Adrenal gland (tissue), 9 donors: ENCODE measurements at regions not wholly inside any gene's neighbourhood (a gene's known extent, or its start where the extent isn't known, plus 50 kb on each side); places are given as distances from the start of the nearest gene placed in this dataset.

Experiments used
- DNase-seq, 7 donors: peaks; one replicate each; pipeline ENCODE4 v3.0.0-alpha.2; 2019 to 2020
- H3K27ac ChIP-seq, 5 donors: fragments of 200-600 bp; sonication (generic) in 4 of 5; 1 replicate in 3 of 5; 2 replicates in 2 of 5; pipeline versions ENCODE4 v1.5.1 to v1.8.0; 2016 to 2020; ENCODE audit warnings: mild to moderate bottlenecking in 1 of 5
- H3K27me3 ChIP-seq: fragments of 200-600 bp; 2 replicates; pipeline ENCODE4 v1.8.0; 2021
- H3K36me3 ChIP-seq, 2 donors: fragments of 200-600 bp; replicated peaks in 1 of 2; 1 replicate in 1 of 2; 2 replicates in 1 of 2; pipeline versions ENCODE4 v1.5.1 to v1.8.0; 2018 to 2022
- H3K4me1 ChIP-seq, 2 donors: fragments of 200-600 bp; replicated peaks in 1 of 2; 1 replicate in 1 of 2; 2 replicates in 1 of 2; pipeline versions ENCODE4 v1.5.1 to v1.8.0; 2018 to 2021
- H3K4me3 ChIP-seq, 4 donors: fragments of 200-600 bp; sonication (generic) in 3 of 4; one replicate each; pipeline ENCODE4 v1.5.1; 2016 to 2018
- H3K9me3 ChIP-seq, 3 donors: fragments of 200-600 bp; sonication (generic) in 1 of 3; replicated peaks in 1 of 3; 1 replicate in 2 of 3; 2 replicates in 1 of 3; pipeline versions ENCODE4 v1.5.1 to v1.8.0; 2016 to 2021
- POLR2A ChIP-seq, 2 donors: fragments of 450-650 bp; IDR thresholded peaks; one replicate each; pipeline ENCODE4 v1.6.1; 2017; ENCODE audit warnings: antibody characterized with exemption in 2 of 2, mild to moderate bottlenecking in 2 of 2, moderate library complexity in 1 of 2
- WGBS, 4 donors: extraction: QIAGEN DNeasy Blood & Tissue Kit in 2 of 4; methylation state at CpG; one replicate each; pipeline versions ENCODE4 v1.1.5 to v1.1.7; 2013 to 2017; 5-methylcytosine and 5-hydroxymethylcytosine counted together
- intact Hi-C, 2 donors: fragments of 100-400 bp; cut with DNase I; formaldehyde crosslinking; loops; one replicate each; pipeline versions ENCODE4 v1.14.1 to v1.15.0; 2022 to 2023
- TF ChIP-seq, protein P1 (sequence below), 6 experiments: fragments of 450-650 bp in 4 of 6; fragments of 200-600 bp in 2 of 6; sonication (generic) in 1 of 6; IDR thresholded peaks; 1 replicate in 5 of 6; 2 replicates in 1 of 6; pipeline versions ENCODE4 v1.5.1 to v1.8.0; 2016 to 2021; ENCODE audit warnings: antibody characterized with exemption in 6 of 6, mild to moderate bottlenecking in 2 of 6, moderate library complexity in 1 of 6
- donor health status: healthy with polysubstance abuse.
- donor health status: Bipolar disorder and iron deficiency.
- donor health status: DM: yes; HTN: yes; CAD: no.
- donor health status: DM: no; HTN: no; CAD: no.
- donor health status: DM: no; HTN: no; CAD: no.

DNA sequence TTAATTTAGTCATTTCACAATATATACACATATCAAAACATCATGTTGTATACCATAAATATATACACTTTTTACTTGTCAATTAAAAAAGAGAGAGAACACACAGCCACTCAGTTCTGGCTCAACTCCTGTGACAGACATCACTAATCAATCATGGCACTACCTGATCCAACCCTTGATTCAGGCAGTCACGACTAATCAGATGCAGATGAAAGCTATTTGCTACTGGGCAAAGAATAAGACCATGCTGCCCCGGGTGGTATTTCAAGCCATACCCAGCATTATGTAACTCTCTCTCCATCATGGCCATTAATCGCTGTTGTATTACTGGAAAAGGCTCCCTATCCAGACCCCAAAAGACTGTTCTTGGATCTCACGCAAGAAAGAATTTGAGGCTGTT is 345.7 kb downstream of the HAPSTR1 start:
- Histone ChIP-seq H3K4me1 (no peaks in the 10 kb centered on the region), H3K9me3 (no peaks in the 10 kb centered on the region), H3K27me3 (no peaks in the 10 kb centered on the region), H3K4me3 (no peak overlapping the region), H3K36me3 (no peaks in the 10 kb centered on the region), H3K27ac (no peak overlapping the region)
- TF ChIP-seq POLR2A (IDR thresholded peaks at IDR 0.05): no peak
- TF ChIP-seq, protein P1, sequence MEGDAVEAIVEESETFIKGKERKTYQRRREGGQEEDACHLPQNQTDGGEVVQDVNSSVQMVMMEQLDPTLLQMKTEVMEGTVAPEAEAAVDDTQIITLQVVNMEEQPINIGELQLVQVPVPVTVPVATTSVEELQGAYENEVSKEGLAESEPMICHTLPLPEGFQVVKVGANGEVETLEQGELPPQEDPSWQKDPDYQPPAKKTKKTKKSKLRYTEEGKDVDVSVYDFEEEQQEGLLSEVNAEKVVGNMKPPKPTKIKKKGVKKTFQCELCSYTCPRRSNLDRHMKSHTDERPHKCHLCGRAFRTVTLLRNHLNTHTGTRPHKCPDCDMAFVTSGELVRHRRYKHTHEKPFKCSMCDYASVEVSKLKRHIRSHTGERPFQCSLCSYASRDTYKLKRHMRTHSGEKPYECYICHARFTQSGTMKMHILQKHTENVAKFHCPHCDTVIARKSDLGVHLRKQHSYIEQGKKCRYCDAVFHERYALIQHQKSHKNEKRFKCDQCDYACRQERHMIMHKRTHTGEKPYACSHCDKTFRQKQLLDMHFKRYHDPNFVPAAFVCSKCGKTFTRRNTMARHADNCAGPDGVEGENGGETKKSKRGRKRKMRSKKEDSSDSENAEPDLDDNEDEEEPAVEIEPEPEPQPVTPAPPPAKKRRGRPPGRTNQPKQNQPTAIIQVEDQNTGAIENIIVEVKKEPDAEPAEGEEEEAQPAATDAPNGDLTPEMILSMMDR (IDR thresholded peaks at IDR 0.05): no peak
- DNase-seq: no peak
- intact Hi-C loops: no loop called here
- WGBS, 4 donors: 76 to 89% (median 84%) methylated on average over 4 of the region's 4 CpGs

GRCh38 chr16:9438991-9439390 is 347.5 kb downstream of the HAPSTR1 start:
- Histone ChIP-seq H3K36me3 (no peaks in the 10 kb centered on the region), H3K4me1 (no peaks in the 10 kb centered on the region), H3K27ac (no peak overlapping the region), H3K27me3 (no peaks in the 10 kb centered on the region), H3K4me3 (no peak overlapping the region), H3K9me3 (no peaks in the 10 kb centered on the region)
- intact Hi-C loops: no loop called here
- TF ChIP-seq, protein P1 (IDR thresholded peaks at IDR 0.05): no peak
- TF ChIP-seq POLR2A (IDR thresholded peaks at IDR 0.05): no peak
- DNase-seq: no peak
- 91 to 94% (median 93%) methylated on average over 1 of the region's 1 CpG for WGBS, 4 donors

- no peaks in the 10 kb centered on the region for H3K27me3 ChIP-seq
- no peaks in the 10 kb centered on the region for H3K4me1 ChIP-seq
- no peak for DNase-seq
- H3K4me3 ChIP-seq: no peak overlapping the region
- H3K27ac ChIP-seq: no peak overlapping the region
- H3K9me3 ChIP-seq: no peaks in the 10 kb centered on the region
- WGBS, 4 donors: 25 to 33% (median 28%) methylated on average over 4 of the region's 4 CpGs
- H3K36me3 ChIP-seq: no peaks in the 10 kb centered on the region
- no peak for TF ChIP-seq POLR2A (IDR thresholded peaks at IDR 0.05)
- TF ChIP-seq, protein P1 (IDR thresholded peaks at IDR 0.05): no peak
- intact Hi-C loops: no loop called here
Observed at GRCh38 chr16:9441012-9441411, 349.6 kb downstream of the HAPSTR1 start.

DNA sequence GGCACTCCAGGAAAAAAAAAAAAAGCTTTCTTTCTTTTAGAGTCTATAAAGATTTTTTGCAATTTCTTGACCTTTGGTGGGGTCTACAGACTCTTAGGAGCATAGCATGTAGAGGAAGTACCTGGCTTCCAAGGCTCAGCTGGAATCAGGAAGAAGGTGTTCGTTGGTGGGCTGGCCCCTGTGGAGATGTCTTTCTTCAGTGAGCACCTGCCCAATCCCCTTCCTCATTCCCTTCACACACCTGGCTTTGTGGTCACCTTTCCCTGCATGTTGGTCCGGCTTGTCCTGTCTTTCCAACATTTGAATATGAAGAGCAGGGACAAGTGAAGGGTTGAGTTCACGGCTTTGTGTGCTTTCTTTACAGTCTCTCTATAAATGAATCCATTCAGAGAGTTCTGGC is 352.4 kb downstream of the HAPSTR1 start:
- Histone ChIP-seq H3K4me1 (no peaks in the 10 kb centered on the region), H3K27ac (no peak overlapping the region), H3K27me3 (no peaks in the 10 kb centered on the region), H3K9me3 (no peaks in the 10 kb centered on the region), H3K4me3 (no peak overlapping the region), H3K36me3 (no peaks in the 10 kb centered on the region)
- no peak for TF ChIP-seq POLR2A (IDR thresholded peaks at IDR 0.05)
- TF ChIP-seq, protein P1 (IDR thresholded peaks at IDR 0.05): no peak
- WGBS, 4 donors: 58 to 79% (median 63%) methylated on average over 3 of the region's 3 CpGs
- intact Hi-C loops: no loop called here
- DNase-seq: no peak
